T-helper 9 cell (primary cell): ENCODE measurements at regions not wholly inside any gene's neighbourhood (a gene's known extent, or its start where the extent isn't known, plus 50 kb on each side); places are given as distances from the start of the nearest gene placed in this dataset.

Source experiments
- DNase-seq: peaks from one replicate; pipeline ENCODE4 v3.0.0-alpha.2; 2020

- no peak for DNase-seq
These were observed 49.9 kb upstream of the MAFB start for GRCh38 chr20:40738976-40739375.

- DNase-seq, result no peak
These were observed 50.8 kb upstream of the MAFB start for GRCh38 chr20:40739841-40740240.

GRCh38 chr20:40741507-40742106, 52.6 kb upstream of the MAFB start:
- no peak for DNase-seq

GRCh38 chr20:40743141-40743775, 54.2 kb upstream of the MAFB start:
- DNase-seq, result no peak

- no peak for DNase-seq
These were observed 55.2 kb upstream of the MAFB start for GRCh38 chr20:40744072-40744817.

- DNase-seq, result no peak
These were observed 55.8 kb upstream of the MAFB start for GRCh38 chr20:40744818-40745175.

- DNase-seq, result no peak
These were observed 57.2 kb upstream of the MAFB start for GRCh38 chr20:40746251-40746650.

GRCh38 chr20:40748182-40748581, 59.1 kb upstream of the MAFB start:
- DNase-seq, result no peak

GRCh38 chr20:40749985-40750506, 61.0 kb upstream of the MAFB start:
- DNase-seq, result no peak

- no peak for DNase-seq
These were observed 61.6 kb upstream of the MAFB start for GRCh38 chr20:40750541-40751035.

- DNase-seq, result no peak
These were observed 64.4 kb upstream of the MAFB start for GRCh38 chr20:40753472-40753871.

- no peak for DNase-seq
These were observed 65.4 kb upstream of the MAFB start for GRCh38 chr20:40754339-40754943.

GRCh38 chr20:40757087-40757486, 68.1 kb upstream of the MAFB start:
- DNase-seq, result no peak

- no peak for DNase-seq
These were observed 69.8 kb upstream of the MAFB start for GRCh38 chr20:40758790-40759189.

GRCh38 chr20:40760399-40760798, 71.4 kb upstream of the MAFB start:
- DNase-seq, result no peak

GRCh38 chr20:40763646-40764295, 74.7 kb upstream of the MAFB start:
- no peak for DNase-seq

- DNase-seq, result no peak
These were observed 76.9 kb upstream of the MAFB start for GRCh38 chr20:40765814-40766480.

GRCh38 chr20:40766790-40767614, 78.0 kb upstream of the MAFB start:
- DNase-seq, result no peak

GRCh38 chr20:40767615-40767924, 78.5 kb upstream of the MAFB start:
- DNase-seq, result no peak

- DNase-seq, result no peak
These were observed 79.1 kb upstream of the MAFB start for GRCh38 chr20:40768105-40768504.

GRCh38 chr20:40769677-40770285, 80.7 kb upstream of the MAFB start:
- no peak for DNase-seq
